H1 (cell line): ENCODE measurements at regions not wholly inside any gene's neighbourhood (a gene's known extent, or its start where the extent isn't known, plus 50 kb on each side); places are given as distances from the start of the nearest gene placed in this dataset.

Source experiments
- CTCF ChIA-PET: fragments of 300-600 bp; sonication (Branson Sonifier 250); formaldehyde crosslinking; loops from one replicate; lab custom pipeline; 2021; ENCODE audit not compliant: partially characterized antibody; lab: Charles Lee
- POLR2A ChIA-PET: fragments of 300-600 bp; sonication (Branson Sonifier 250); formaldehyde crosslinking; loops from one replicate; lab custom pipeline; 2021; ENCODE audit warnings: inconsistent platforms; ENCODE audit not compliant: partially characterized antibody; lab: Charles Lee
- DNase-seq, 2 experiments: peaks; one replicate each; pipeline versions ENCODE4 v3.0.0 to v3.0.0-alpha.2; 2010 to 2022; ENCODE audit warnings: low spot score in 2 of 2, low read depth in 1 of 2, mixed read lengths in 1 of 2
- FAIRE-seq: peaks from 2 replicates; lab custom pipeline; 2011; peaks lifted over from hg19 to GRCh38; lab: Jason Lieb, UNC
- H2AFZ ChIP-seq: 2 replicates; pipeline ENCODE4 v1.8.1; 2012; ENCODE audit warnings: low read length, inconsistent platforms
- H2AK5ac ChIP-seq: 2 replicates; pipeline ENCODE4 v1.6.1; 2013; ENCODE audit warnings: low read depth, low read length
- H2BK120ac ChIP-seq: replicated peaks from 2 replicates; pipeline ENCODE3; 2013; ENCODE audit warnings: low read depth, low read length, inconsistent platforms
- H2BK12ac ChIP-seq: 2 replicates; pipeline ENCODE4 v1.6.1; 2013; ENCODE audit warnings: low read depth, low read length
- H2BK15ac ChIP-seq: 2 replicates; pipeline ENCODE4 v1.6.1; 2013; ENCODE audit warnings: low read length
- H2BK20ac ChIP-seq: 2 replicates; pipeline ENCODE4 v1.6.1; 2013; ENCODE audit warnings: low read length
- H2BK5ac ChIP-seq: 2 replicates; pipeline ENCODE4 v1.6.1; 2013; ENCODE audit warnings: low read depth, low read length
- H3K14ac ChIP-seq: 2 replicates; pipeline ENCODE4 v1.6.1; 2013; ENCODE audit warnings: inconsistent platforms; ENCODE audit not compliant: insufficient read length
- H3K18ac ChIP-seq: 2 replicates; pipeline ENCODE4 v1.6.1; 2013; ENCODE audit warnings: low read length; ENCODE audit errors: extremely low read depth
- H3K23ac ChIP-seq: 2 replicates; pipeline ENCODE4 v1.6.1; 2013; ENCODE audit warnings: inconsistent platforms; ENCODE audit not compliant: insufficient read length
- H3K23me2 ChIP-seq: 2 replicates; pipeline ENCODE4 v1.6.1; 2013; ENCODE audit warnings: low read depth, low read length
- H3K27ac ChIP-seq: 2 replicates; pipeline ENCODE4 v1.6.1; 2011; ENCODE audit warnings: low read depth, low read length, inconsistent platforms
- H3K27me3 ChIP-seq, 4 experiments: replicated peaks in 1 of 4; 1 replicate in 1 of 4; 2 replicates in 3 of 4; pipeline versions ENCODE4 v1.6.1 to v1.8.1; 2011 to 2013; ENCODE audit warnings: low read length in 3 of 4, mild to moderate bottlenecking in 3 of 4, inconsistent platforms in 2 of 4, mixed read lengths in 2 of 4, moderate library complexity in 1 of 4; ENCODE audit not compliant: control insufficient read depth in 3 of 4, insufficient read depth in 3 of 4; ENCODE audit errors: extremely low read depth in 1 of 4
- H3K36me3 ChIP-seq, 4 experiments: 2 replicates each; pipeline versions ENCODE4 v1.6.1 to v1.8.1; 2011 to 2013; ENCODE audit warnings: mild to moderate bottlenecking in 4 of 4, low read length in 3 of 4, moderate library complexity in 2 of 4, control low read depth in 1 of 4, inconsistent platforms in 1 of 4; ENCODE audit not compliant: insufficient read depth in 4 of 4, control insufficient read depth in 2 of 4
- H3K4ac ChIP-seq: replicated peaks from 2 replicates; pipeline ENCODE3; 2013; ENCODE audit warnings: low read length, low read depth, mixed read lengths, inconsistent platforms; ENCODE audit not compliant: insufficient read length
- H3K4me1 ChIP-seq, 4 experiments: replicated peaks in 1 of 4; 1 replicate in 1 of 4; 2 replicates in 3 of 4; pipeline versions ENCODE4 v1.6.1 to v1.8.1; 2011 to 2013; ENCODE audit warnings: low read length in 3 of 4, inconsistent platforms in 2 of 4, mixed read lengths in 1 of 4; ENCODE audit not compliant: insufficient read depth in 4 of 4, control insufficient read depth in 3 of 4
- H3K4me2 ChIP-seq, 2 experiments: 2 replicates each; pipeline versions ENCODE4 v1.6.1 to v1.8.1; 2011 to 2013; ENCODE audit warnings: low read depth in 2 of 2, low read length in 2 of 2, control low read depth in 1 of 2, inconsistent platforms in 1 of 2, mild to moderate bottlenecking in 1 of 2; ENCODE audit not compliant: insufficient read depth in 1 of 2
- H3K4me3 ChIP-seq, 4 experiments: fragments of 200-600, 300-600 bp in 1 of 4; sonication (generic), shearing (Covaris generic), sonication (Bioruptor Twin) in 1 of 4; 2 replicates each; pipeline versions ENCODE4 v1.5.1 to v1.8.1; 2011 to 2016; ENCODE audit warnings: low read length in 4 of 4, low read depth in 3 of 4, control low read depth in 2 of 4, inconsistent platforms in 2 of 4, mild to moderate bottlenecking in 2 of 4, mixed read lengths in 1 of 4, moderate library complexity in 1 of 4; ENCODE audit not compliant: insufficient read depth in 2 of 4; ENCODE audit errors: extremely low read depth in 1 of 4
- H3K56ac ChIP-seq: replicated peaks from 2 replicates; pipeline ENCODE3; 2013; ENCODE audit warnings: low read depth, mild to moderate bottlenecking, mixed read lengths, low read length, inconsistent platforms; ENCODE audit not compliant: insufficient read length
- H3K79me1 ChIP-seq: 2 replicates; pipeline ENCODE4 v1.6.1; 2013; ENCODE audit warnings: low read depth, low read length, control low read depth
- H3K79me2 ChIP-seq, 2 experiments: 2 replicates each; pipeline versions ENCODE4 v1.6.1 to v1.8.1; 2012 to 2013; ENCODE audit warnings: low read length in 2 of 2, mild to moderate bottlenecking in 2 of 2, inconsistent platforms in 1 of 2; ENCODE audit not compliant: insufficient read depth in 2 of 2, control insufficient read depth in 1 of 2
- H3K9ac ChIP-seq, 4 experiments: replicated peaks in 1 of 4; 1 replicate in 1 of 4; 2 replicates in 3 of 4; pipeline versions ENCODE4 v1.6.1 to v1.8.1; 2011 to 2013; ENCODE audit warnings: low read depth in 3 of 4, low read length in 3 of 4, control low read depth in 2 of 4, mild to moderate bottlenecking in 2 of 4, moderate library complexity in 2 of 4, inconsistent platforms in 1 of 4; ENCODE audit errors: extremely low read depth in 1 of 4
- H3K9me3 ChIP-seq, 2 experiments: 2 replicates each; pipeline versions ENCODE4 v1.6.1 to v1.8.1; 2012 to 2013; ENCODE audit warnings: mild to moderate bottlenecking in 2 of 2, moderate library complexity in 2 of 2, control low read depth in 1 of 2, inconsistent platforms in 1 of 2, low read depth in 1 of 2, low read length in 1 of 2, mixed read lengths in 1 of 2; ENCODE audit not compliant: insufficient read depth in 2 of 2
- H4K20me1 ChIP-seq, 2 experiments: replicated peaks in 1 of 2; 2 replicates each; pipeline versions ENCODE3 to v1.8.1; 2011 to 2013; ENCODE audit warnings: inconsistent platforms in 2 of 2, low read length in 2 of 2, mild to moderate bottlenecking in 1 of 2; ENCODE audit not compliant: insufficient read depth in 2 of 2, control insufficient read depth in 1 of 2
- H4K5ac ChIP-seq: 2 replicates; pipeline ENCODE4 v1.6.1; 2013; ENCODE audit warnings: low read length, low read depth, mixed read lengths, inconsistent platforms; ENCODE audit not compliant: insufficient read length
- H4K8ac ChIP-seq: 2 replicates; pipeline ENCODE4 v1.8.0; 2013; ENCODE audit warnings: mild to moderate bottlenecking, moderate library complexity, low read length, inconsistent platforms; ENCODE audit not compliant: insufficient read depth; ENCODE audit errors: extremely low read depth
- H4K91ac ChIP-seq: replicated peaks from 2 replicates; pipeline ENCODE3; 2013; ENCODE audit warnings: low read length, mixed read lengths, inconsistent platforms; ENCODE audit not compliant: insufficient read length
- BCL11A ChIP-seq, 2 experiments: IDR thresholded peaks; one replicate each; pipeline ENCODE4 v1.6.1; 2011; ENCODE audit warnings: low read depth in 2 of 2, low read length in 2 of 2, mild to moderate bottlenecking in 2 of 2
- CTBP2 ChIP-seq: IDR thresholded peaks from 2 replicates; pipeline ENCODE4 v1.7.0; 2011; ENCODE audit warnings: borderline replicate concordance, mild to moderate bottlenecking, moderate library complexity, mixed read lengths, low read length; ENCODE audit not compliant: insufficient read depth, insufficient read length
- EP300 ChIP-seq, 2 experiments: IDR thresholded peaks; 1 replicate in 1 of 2; 2 replicates in 1 of 2; pipeline ENCODE4 v1.6.1; 2011 to 2012; ENCODE audit warnings: low read depth in 2 of 2, low read length in 2 of 2, mild to moderate bottlenecking in 2 of 2, borderline replicate concordance in 1 of 2, inconsistent platforms in 1 of 2, moderate library complexity in 1 of 2
- EZH2 ChIP-seq: fragments of 200-600 bp; sonication (generic); IDR thresholded peaks from 2 replicates; pipeline ENCODE4 v1.7.1; 2012; ENCODE audit warnings: low read depth, mild to moderate bottlenecking, moderate library complexity, low read length, inconsistent platforms; ENCODE audit not compliant: severe bottlenecking
- JUN ChIP-seq: IDR thresholded peaks from 2 replicates; pipeline ENCODE4 v1.6.1; 2011; ENCODE audit warnings: low read depth, mild to moderate bottlenecking, improper control_type of control experiment, low read length
- KDM4A ChIP-seq: IDR thresholded peaks from one replicate; pipeline ENCODE4 v1.7.1; 2012; ENCODE audit warnings: low read depth, mild to moderate bottlenecking, moderate library complexity, low read length, inconsistent platforms; ENCODE audit not compliant: severe bottlenecking
- RFX5 ChIP-seq: IDR thresholded peaks from 2 replicates; pipeline ENCODE4 v1.6.1; 2011; ENCODE audit warnings: low read depth, low read length, improper control_type of control experiment, borderline replicate concordance
- RNF2 ChIP-seq: fragments of 200-900, 300-1000 bp; sonication (generic); IDR thresholded peaks from 2 replicates; pipeline ENCODE4 v1.7.1; 2016; ENCODE audit warnings: borderline replicate concordance, low read depth, mild to moderate bottlenecking, antibody characterized with exemption, low read length; ENCODE audit not compliant: poor library complexity, severe bottlenecking; ENCODE audit errors: missing control alignments
- SIX5 ChIP-seq: IDR thresholded peaks from 2 replicates; pipeline ENCODE4 v1.6.1; 2011; ENCODE audit warnings: mild to moderate bottlenecking, low read depth, low read length
- SP1 ChIP-seq: IDR thresholded peaks from 2 replicates; pipeline ENCODE4 v1.6.1; 2011; ENCODE audit warnings: low read depth, low read length
- SP4 ChIP-seq: IDR thresholded peaks from 2 replicates; pipeline ENCODE4 v1.6.1; 2012; ENCODE audit warnings: low read length, inconsistent platforms
- SRF ChIP-seq: IDR thresholded peaks from 2 replicates; pipeline ENCODE4 v1.6.1; 2011; ENCODE audit warnings: mild to moderate bottlenecking, low read depth, low read length, moderate library complexity
- YY1 ChIP-seq: IDR thresholded peaks from 2 replicates; pipeline ENCODE4 v1.6.1; 2011; ENCODE audit warnings: low read depth, mild to moderate bottlenecking, low read length
- ZNF274 ChIP-seq: IDR thresholded peaks from 2 replicates; pipeline ENCODE4 v1.7.0; 2012; ENCODE audit warnings: low read length, borderline replicate concordance; ENCODE audit errors: extremely low read depth
- WGBS, 2 experiments: shearing (Covaris generic) in 1 of 2; methylation state at CpG; one replicate each; pipeline versions ENCODE4 v1.1.6 to v1.1.7; 2013 to 2015; ENCODE audit warnings: low lambda C conversion rate in 2 of 2, mixed read lengths in 2 of 2, inconsistent platforms in 1 of 2, low coverage in 1 of 2, missing lambda C conversion rate in 1 of 2; ENCODE audit not compliant: insufficient replicate concordance in 2 of 2, insufficient coverage in 1 of 2, insufficient read length in 1 of 2; ENCODE audit errors: extremely low coverage in 1 of 2, missing lambda C conversion rate in 1 of 2; 5-methylcytosine and 5-hydroxymethylcytosine counted together

DNA sequence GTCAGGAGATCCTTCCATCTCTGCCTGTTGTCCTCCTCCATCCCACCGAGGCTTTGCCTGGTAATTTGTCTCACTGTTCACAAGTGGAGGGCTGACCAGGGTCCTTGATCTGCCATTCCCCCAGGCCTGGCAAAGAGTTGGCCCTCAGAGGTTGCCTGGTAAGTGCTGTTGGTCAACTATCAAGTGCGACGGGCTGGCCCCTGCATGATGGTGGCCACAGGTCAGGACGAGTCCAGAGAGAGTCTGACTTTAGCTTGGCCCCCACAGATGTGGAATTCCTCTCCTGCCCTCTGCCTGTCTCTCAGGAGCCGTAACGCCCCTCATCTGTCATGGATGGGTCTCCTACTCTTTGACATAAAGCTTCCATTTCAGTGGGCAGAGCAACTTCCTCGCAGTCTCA, 97.3 kb upstream of the SMIM21 start:
- no peak for FAIRE-seq
- no peak overlapping the region for H3K23ac ChIP-seq

More for the DNA sequence above, 97.3 kb upstream of the SMIM21 start:
- H2BK120ac ChIP-seq: no peak overlapping the region
- H2AK5ac ChIP-seq: no peak overlapping the region
- H3K14ac ChIP-seq: no peak overlapping the region
- no peaks in the 10 kb centered on the region for H3K79me1 ChIP-seq
- H3K23me2 ChIP-seq: no peaks in the 10 kb centered on the region
- H2BK20ac ChIP-seq: no peak overlapping the region
- H3K36me3 ChIP-seq: no peaks in the 10 kb centered on the region
- no peaks in the 10 kb centered on the region; a peak in 1 of 7 replicates for H3K4me1 ChIP-seq
- no peak overlapping the region for H3K27ac ChIP-seq
- 91% methylated on average over 7 of the region's 7 CpGs; no CpG with 5 or more reads in 1 of the 2 experiments for WGBS, 2 experiments
- H4K8ac ChIP-seq: no peak overlapping the region
- no peak overlapping the region for H3K4ac ChIP-seq
- H3K4me2 ChIP-seq: no peak overlapping the region
- no peak overlapping the region for H2BK15ac ChIP-seq
- ChIA-PET CTCF (no interaction called here), POLR2A (no interaction called here)
- no peak overlapping the region for H3K4me3 ChIP-seq
- H4K5ac ChIP-seq: no peak overlapping the region
- H3K18ac ChIP-seq: no peak overlapping the region
- no peaks in the 10 kb centered on the region for H3K79me2 ChIP-seq
- no peak overlapping the region for H3K9ac ChIP-seq
- no peak overlapping the region for H2BK12ac ChIP-seq
- no peaks in the 10 kb centered on the region for H3K9me3 ChIP-seq
- no peak for TF ChIP-seq SRF
- TF ChIP-seq EZH2: no peak
- TF ChIP-seq RNF2: no peak
- TF ChIP-seq SP1: no peak
- TF ChIP-seq KDM4A: no peak
- TF ChIP-seq SP4: no peak
- no peak for TF ChIP-seq BCL11A (IDR thresholded peaks at IDR 0.05; ENCODE audit: low read depth in 2 of 2, low read length in 2 of 2)
- TF ChIP-seq SIX5: no peak
- no peak for TF ChIP-seq CTBP2
- TF ChIP-seq RFX5: no peak
- no peak for TF ChIP-seq YY1
- TF ChIP-seq ZNF274: no peak
- no peak for TF ChIP-seq EP300 (IDR thresholded peaks at IDR 0.05; ENCODE audit: borderline replicate concordance in 1 of 2, low read depth in 2 of 2, low read length in 2 of 2)
- TF ChIP-seq JUN: no peak
- H2AFZ ChIP-seq: no peak overlapping the region
- DNase-seq: no peak
- H2BK5ac ChIP-seq: no peak overlapping the region; the same call in 1 of the 2 replicates
- H3K56ac ChIP-seq: no peak overlapping the region
- H4K20me1 ChIP-seq: no peaks in the 10 kb centered on the region
- H4K91ac ChIP-seq: no peak overlapping the region
- no peaks in the 10 kb centered on the region for H3K27me3 ChIP-seq
